Colonic mucosa (tissue), 4 donors: ENCODE measurements at regions not wholly inside any gene's neighbourhood (a gene's known extent, or its start where the extent isn't known, plus 50 kb on each side); places are given as distances from the start of the nearest gene placed in this dataset.

Experiments
- DNase-seq: peaks from one replicate; pipeline ENCODE4 v3.0.0-alpha.2; 2020
- H3K27ac ChIP-seq: fragments of 200-600 bp; one replicate; pipeline ENCODE4 v1.8.0; 2021
- H3K27me3 ChIP-seq: fragments of 200-600 bp; one replicate; pipeline ENCODE4 v1.8.0; 2021
- H3K36me3 ChIP-seq: fragments of 200-600 bp; one replicate; pipeline ENCODE4 v1.8.0; 2021
- H3K4me1 ChIP-seq: fragments of 200-600 bp; one replicate; pipeline ENCODE4 v1.8.0; 2021; ENCODE audit warnings: mild to moderate bottlenecking
- H3K4me3 ChIP-seq: fragments of 200-600 bp; one replicate; pipeline ENCODE4 v1.8.0; 2021
- H3K9ac ChIP-seq, 2 donors: one replicate each; pipeline ENCODE4 v1.7.0; 2013; ENCODE audit warnings: control low read depth in 2 of 2, low read depth in 2 of 2, low read length in 2 of 2
- H3K9me3 ChIP-seq: fragments of 200-600 bp; one replicate; pipeline ENCODE4 v1.8.0; 2021
- intact Hi-C: fragments of 100-400 bp; cut with DNase I; formaldehyde crosslinking; loops from one replicate; pipeline ENCODE4 v1.14.1; 2022
- TF ChIP-seq, protein P1 (sequence below): fragments of 200-600 bp; IDR thresholded peaks from one replicate; pipeline ENCODE4 v1.8.0; 2022; ENCODE audit warnings: antibody characterized with exemption, mild to moderate bottlenecking
- donor health status: healthy.
- donor health status: DM: no; HTN: no; CAD: no.
- donor health status: DM: no; HTN: no; CAD: no.

DNA sequence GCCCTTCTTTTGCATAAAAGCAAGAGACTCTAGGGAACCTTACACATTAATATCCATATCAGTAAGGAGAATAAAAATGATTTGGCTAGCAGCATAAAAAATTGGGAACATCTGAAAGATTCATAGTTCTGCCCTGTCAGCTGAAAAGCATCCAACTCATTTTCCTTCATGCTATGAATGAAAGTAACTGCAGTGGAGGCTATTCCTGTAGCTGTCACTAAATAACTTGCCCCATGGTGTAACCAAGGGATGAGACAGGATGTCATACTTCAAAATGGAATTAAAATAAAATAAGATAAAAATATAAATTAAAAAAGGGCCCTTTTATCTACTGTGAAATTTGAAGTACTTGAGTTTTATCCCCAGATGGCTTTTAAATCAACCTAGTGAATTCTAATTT lies 878.8 kb downstream of the C4orf33 start:
- H3K4me3 ChIP-seq = no peak overlapping the region
- no peaks in the 10 kb centered on the region for H3K36me3 ChIP-seq
- DNase-seq = no peak
- TF ChIP-seq, protein P1, sequence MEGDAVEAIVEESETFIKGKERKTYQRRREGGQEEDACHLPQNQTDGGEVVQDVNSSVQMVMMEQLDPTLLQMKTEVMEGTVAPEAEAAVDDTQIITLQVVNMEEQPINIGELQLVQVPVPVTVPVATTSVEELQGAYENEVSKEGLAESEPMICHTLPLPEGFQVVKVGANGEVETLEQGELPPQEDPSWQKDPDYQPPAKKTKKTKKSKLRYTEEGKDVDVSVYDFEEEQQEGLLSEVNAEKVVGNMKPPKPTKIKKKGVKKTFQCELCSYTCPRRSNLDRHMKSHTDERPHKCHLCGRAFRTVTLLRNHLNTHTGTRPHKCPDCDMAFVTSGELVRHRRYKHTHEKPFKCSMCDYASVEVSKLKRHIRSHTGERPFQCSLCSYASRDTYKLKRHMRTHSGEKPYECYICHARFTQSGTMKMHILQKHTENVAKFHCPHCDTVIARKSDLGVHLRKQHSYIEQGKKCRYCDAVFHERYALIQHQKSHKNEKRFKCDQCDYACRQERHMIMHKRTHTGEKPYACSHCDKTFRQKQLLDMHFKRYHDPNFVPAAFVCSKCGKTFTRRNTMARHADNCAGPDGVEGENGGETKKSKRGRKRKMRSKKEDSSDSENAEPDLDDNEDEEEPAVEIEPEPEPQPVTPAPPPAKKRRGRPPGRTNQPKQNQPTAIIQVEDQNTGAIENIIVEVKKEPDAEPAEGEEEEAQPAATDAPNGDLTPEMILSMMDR = no peak
- no peaks in the 10 kb centered on the region for H3K9me3 ChIP-seq
- no peak overlapping the region for H3K27ac ChIP-seq
- H3K27me3 ChIP-seq = no peaks in the 10 kb centered on the region
- no peaks in the 10 kb centered on the region for H3K4me1 ChIP-seq
- no peak overlapping the region for H3K9ac ChIP-seq
- intact Hi-C loops = no loop called here

- H3K36me3 ChIP-seq = no peaks in the 10 kb centered on the region
- no peak overlapping the region for H3K4me3 ChIP-seq
- H3K27me3 ChIP-seq = no peaks in the 10 kb centered on the region
- H3K4me1 ChIP-seq = no peaks in the 10 kb centered on the region
- no peaks in the 10 kb centered on the region for H3K9me3 ChIP-seq
- DNase-seq = no peak
- H3K27ac ChIP-seq = no peak overlapping the region
- TF ChIP-seq, protein P1 = no peak
- intact Hi-C loops = no loop called here
- H3K9ac ChIP-seq = no peak overlapping the region
Observed at GRCh38 chr4:129978315-129978714, 882.4 kb downstream of the C4orf33 start.

DNA sequence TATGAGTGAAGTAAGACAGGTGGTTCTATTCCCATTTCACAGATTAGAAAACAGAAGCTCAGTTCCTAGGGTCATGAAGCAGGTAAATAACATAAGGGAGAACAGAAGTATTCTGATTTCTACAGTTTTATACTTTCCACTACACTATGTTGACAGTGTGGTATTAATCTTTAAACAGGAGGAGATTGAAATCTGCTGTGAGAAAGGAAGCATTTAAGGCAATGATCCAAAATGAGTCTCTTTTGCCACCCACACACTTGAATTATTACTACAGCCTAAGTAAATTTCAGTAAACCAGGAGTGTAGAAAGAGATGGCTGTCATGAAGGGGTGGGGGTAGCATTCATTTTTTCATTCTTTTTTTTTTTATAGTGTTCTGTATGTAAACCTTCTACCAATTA lies 893.0 kb downstream of the C4orf33 start:
- Histone ChIP-seq H3K9me3 (no peaks in the 10 kb centered on the region), H3K9ac (no peak overlapping the region), H3K36me3 (no peaks in the 10 kb centered on the region), H3K27ac (no peak overlapping the region), H3K4me1 (no peaks in the 10 kb centered on the region), H3K4me3 (no peak overlapping the region), H3K27me3 (no peaks in the 10 kb centered on the region)
- DNase-seq = no peak
- TF ChIP-seq, protein P1 = no peak
- intact Hi-C loops = no loop called here

DNA sequence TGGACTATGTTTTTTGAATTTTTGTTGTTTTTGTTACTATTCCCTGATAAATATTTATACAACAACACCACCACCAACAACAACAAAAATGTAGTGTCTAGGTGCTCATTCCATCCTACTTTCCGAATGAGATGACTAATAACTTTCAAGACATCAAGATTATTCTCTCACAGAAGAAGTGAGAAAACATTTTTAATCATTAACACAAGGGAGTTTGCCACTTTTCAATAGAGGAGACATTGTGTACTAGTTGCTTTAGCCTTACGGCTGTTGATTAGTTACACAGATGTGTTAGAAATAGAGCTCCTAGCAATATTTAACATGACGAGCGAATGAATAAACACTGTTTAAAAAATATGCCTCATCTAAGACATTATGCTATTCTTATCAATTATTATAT lies 898.8 kb downstream of the C4orf33 start:
- H3K36me3 ChIP-seq = no peaks in the 10 kb centered on the region
- intact Hi-C loops = no loop called here
- H3K27ac ChIP-seq = no peak overlapping the region
- H3K9ac ChIP-seq = no peak overlapping the region
- no peak for DNase-seq
- H3K27me3 ChIP-seq = no peaks in the 10 kb centered on the region
- no peaks in the 10 kb centered on the region for H3K4me1 ChIP-seq
- no peaks in the 10 kb centered on the region for H3K9me3 ChIP-seq
- TF ChIP-seq, protein P1 = no peak
- H3K4me3 ChIP-seq = no peak overlapping the region

DNA sequence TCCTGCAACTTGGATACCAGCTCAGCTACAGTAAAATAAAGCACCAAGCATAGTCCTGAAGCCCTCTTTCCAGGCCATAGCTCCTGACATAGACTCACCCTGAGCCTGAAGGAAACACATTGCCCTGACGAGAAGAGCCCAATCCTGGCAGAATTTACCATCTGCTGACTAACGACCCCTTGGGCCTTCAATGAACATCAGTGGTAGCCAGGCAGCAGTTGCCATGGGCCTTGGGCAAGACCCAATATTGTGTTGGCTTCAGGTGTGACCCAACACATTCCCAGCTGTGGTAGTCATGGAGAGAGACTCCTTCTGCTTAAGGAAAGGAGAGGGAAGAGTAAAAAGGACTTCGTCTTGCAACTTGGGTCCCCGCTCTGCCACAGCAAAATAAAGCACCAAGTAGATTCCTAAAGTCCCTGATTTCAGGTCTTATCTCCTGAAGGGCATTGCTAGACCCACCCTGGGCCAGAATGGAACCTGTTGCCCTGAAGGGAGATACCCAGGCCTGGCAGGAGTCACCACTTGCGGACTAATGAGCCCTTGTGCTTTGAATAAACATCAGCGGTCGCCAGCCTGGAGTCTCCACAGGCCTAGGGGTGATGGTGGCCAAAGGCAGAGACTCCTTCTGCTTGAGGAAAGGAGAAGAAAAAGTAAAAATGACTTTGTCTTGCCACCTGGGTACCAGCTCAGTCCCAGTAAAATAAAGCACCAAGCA lies 902.6 kb downstream of the C4orf33 start:
- Histone ChIP-seq H3K9me3 (no peaks in the 10 kb centered on the region), H3K9ac (no peak overlapping the region), H3K27me3 (no peaks in the 10 kb centered on the region), H3K27ac (no peak overlapping the region), H3K36me3 (no peaks in the 10 kb centered on the region), H3K4me3 (no peak overlapping the region), H3K4me1 (no peaks in the 10 kb centered on the region)
- DNase-seq = no peak
- intact Hi-C loops = no loop called here
- TF ChIP-seq, protein P1 = no peak
